ENCODE measurements at regions not wholly inside any gene's neighbourhood (a gene's known extent, or its start where the extent isn't known, plus 50 kb on each side); places are given as distances from the start of the nearest gene placed in this dataset.

DNA sequence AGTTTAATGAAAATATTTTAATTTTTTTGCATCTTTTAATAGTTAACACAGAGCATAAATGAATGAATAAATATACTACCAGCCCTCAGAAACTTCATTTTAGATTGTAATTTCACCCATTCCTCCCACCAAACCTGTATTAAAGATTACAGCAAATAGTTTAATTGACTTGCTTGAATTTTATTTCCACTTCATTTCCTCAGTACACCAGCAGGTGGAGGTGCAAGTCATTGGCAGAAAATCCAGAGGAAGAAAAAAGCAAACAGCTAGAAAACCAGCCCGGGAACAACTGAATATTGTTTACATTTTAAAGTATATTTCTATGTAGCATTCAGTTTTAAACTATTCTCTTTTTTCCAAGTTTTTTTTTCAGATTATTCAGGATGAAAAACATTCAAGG is 177.8 kb downstream of the OLFM4 start:
- no peak for FAIRE-seq

GRCh38 chr13:53207556-53207955 is 178.9 kb downstream of the OLFM4 start:
- FAIRE-seq = no peak

GRCh38 chr13:53214433-53214832 is 185.8 kb downstream of the OLFM4 start:
- FAIRE-seq = no peak

DNA sequence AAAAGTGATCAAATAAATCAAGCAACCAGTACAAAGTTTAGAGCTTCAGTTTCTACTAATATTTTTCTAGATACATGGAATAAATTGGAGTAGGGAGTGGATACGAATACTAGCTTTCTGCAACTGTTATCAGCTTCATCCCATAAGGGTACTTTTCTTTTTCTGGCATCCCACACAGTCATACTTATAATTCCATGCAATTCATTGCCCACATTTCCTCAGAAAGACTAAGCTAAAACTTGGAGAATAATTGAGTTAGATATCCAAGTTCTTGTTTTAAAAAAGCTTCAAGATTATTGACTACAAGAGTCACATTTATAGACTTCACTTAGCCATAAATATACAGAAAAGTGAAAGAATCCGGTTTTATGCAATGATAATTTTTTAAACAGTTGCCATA is 186.9 kb downstream of the OLFM4 start:
- FAIRE-seq = no peak

DNA sequence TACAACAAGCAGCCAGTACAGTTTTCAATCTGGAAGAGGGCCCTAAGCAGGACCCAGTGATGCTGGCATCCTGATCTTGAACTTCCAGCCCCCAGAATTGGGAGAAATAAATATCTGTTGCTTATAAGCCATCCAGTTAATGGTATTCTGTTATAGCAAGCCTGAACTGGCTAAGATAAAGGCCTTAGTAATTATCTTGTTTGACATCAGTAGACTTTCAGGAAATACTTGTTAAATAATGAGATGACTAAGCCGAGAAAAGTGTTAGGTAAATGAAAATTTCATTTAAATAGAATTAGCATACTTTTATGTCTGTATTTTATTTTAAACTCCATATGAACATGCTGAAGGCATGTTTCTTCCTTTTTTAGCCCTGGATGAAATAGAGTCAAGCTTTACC is 188.2 kb downstream of the OLFM4 start:
- FAIRE-seq = no peak

DNA sequence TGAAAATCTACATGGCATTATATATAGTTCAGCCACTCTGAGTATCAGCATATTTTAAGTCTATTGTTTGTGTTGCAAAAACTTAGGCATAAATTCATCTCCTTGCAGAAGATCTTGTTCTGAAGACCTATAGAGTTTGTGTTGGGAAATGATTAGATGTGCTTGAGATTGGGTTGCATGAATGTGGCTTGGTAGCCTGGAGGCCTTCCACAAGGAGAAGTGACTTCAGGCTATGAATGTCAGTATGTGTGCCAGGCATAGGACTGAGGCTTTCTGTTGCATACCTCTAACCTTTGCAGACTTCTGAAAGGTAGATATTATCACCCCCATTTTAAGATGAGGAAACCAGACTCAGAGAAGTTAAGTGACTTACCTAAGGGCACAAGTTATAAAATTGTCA is 188.6 kb downstream of the OLFM4 start:
- FAIRE-seq = no peak

- FAIRE-seq = no peak
Measured at GRCh38 chr13:53220038-53220437, 191.4 kb downstream of the OLFM4 start.

GRCh38 chr13:53237696-53238095 is 209.1 kb downstream of the OLFM4 start:
- FAIRE-seq = no peak

DNA sequence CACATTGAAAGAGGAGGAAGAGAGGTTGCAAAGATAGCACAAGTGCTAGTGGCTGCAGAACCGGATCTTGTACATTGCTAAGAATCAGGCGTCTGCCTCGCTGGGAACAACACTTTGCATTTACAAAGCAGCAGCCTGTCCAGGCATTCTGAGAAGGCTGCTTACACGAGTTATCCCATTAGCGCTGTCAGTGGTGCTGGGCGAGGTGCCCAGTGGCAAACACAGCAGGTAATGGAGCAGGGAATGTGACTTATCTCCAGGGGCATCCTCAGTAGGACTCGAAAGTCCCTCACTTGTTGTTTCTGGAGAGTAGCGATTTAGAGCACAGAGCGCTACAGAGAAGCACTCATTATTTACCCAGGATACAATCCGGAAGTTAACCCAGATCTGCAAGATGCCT is 209.6 kb downstream of the OLFM4 start:
- FAIRE-seq = no peak

- no peak for FAIRE-seq
Measured at GRCh38 chr13:53240401-53241025, 211.9 kb downstream of the OLFM4 start.

DNA sequence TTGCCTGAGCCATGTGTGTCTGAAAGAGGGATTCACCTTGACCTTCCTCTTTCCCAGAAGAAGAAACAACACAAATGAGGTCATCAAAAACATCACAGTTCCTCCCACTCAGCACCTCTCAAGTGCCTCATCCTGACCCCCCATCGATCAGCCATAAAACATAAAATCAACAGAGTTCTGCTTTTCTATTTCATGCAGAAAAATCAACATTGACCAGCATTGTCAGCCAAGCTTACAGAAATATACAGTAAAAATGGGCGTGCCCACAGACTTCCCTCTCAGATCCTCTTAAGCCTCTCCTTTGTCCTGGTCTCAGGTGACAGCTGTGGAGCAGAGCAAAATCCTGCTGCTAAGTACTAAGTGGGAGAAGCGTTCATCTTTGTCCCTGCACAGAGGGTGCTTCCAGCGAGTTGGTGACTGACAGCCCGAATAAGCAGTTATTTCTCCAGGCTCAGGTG is 213.3 kb downstream of the OLFM4 start:
- no peak for FAIRE-seq

- no peak for FAIRE-seq
Measured at GRCh38 chr13:53249236-53249635, 220.6 kb downstream of the OLFM4 start.

GRCh38 chr13:53250272-53250875 is 221.8 kb downstream of the OLFM4 start:
- peak; percentile 98 for FAIRE-seq

DNA sequence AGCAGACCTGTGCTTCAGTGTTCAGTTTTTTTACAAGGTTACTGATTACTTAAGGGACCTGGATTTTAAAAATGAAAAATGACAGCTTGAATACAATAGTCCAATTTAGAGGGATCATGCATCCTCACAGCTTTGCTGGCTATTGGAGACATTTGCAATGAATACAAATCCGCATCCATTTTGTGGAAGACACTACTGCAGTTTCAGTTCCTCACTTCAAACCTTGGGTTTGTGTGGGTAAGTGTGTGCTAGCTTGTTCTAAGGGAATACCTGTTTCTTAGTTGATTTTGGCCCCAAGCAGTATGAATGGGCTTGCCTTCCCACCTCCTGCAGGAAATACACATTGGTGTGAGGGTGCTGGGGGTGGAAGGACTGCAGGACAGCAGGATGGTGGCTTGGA is 222.4 kb downstream of the OLFM4 start:
- FAIRE-seq = no peak

DNA sequence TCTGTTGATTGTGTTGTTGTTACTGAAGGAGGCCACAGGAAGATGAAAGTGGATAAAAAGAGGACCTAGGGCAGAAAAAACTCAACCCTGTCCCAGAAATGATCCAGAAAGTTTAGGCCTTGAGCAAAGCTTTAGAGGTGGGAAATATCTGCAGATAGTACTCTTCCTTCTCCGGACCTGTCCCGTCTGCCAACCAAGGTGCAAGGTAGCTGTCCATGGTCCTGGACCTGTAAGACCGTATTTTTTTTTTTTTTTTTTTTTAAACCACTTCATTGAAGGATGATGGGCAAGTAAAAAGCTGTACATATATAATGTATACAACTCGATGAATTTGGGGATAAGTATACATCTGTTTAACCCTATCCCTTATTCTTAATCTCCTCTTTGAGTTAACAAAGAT is 225.9 kb downstream of the OLFM4 start:
- no peak for FAIRE-seq

DNA sequence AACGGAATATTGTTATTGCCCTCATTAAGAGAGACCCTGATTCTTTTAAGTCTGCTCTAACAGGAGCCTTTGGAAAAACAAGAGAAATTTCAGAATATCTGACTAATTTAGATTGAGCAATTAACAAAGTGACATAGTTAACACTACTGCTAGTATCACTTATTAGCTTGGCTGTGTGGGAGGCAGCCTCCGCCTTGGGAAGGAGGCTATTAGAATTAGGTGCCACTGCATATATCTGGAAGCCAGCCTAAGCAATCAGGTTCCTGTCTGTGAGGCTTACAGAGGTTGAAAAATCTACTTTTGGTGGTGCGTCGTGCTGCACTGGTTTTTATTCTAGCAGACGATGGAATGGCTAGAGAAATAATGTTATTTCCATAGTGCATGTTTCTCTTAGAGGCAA is 227.2 kb downstream of the OLFM4 start:
- no peak for FAIRE-seq

DNA sequence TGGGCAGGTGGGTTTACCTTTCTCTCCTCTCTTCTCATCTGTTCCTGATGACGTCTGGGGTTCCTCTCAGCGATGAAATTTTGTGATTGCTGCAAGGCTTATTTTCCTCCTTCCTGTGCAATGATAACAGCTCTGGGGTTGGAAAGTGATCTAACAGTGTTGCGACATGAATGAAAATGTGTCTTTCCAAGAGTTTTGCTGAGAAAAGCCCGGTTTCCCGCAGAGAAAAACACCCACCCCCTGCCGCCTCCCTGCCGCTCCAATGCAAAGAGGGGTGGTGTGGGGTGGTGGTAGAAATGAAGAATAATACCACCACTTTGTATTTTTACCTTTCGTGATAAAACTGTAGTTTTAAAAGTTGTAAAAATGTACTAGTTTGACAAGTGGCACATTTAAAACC is 232.0 kb downstream of the OLFM4 start:
- FAIRE-seq = no peak

- FAIRE-seq = no peak
Measured at GRCh38 chr13:53264751-53265385, 236.3 kb downstream of the OLFM4 start.

DNA sequence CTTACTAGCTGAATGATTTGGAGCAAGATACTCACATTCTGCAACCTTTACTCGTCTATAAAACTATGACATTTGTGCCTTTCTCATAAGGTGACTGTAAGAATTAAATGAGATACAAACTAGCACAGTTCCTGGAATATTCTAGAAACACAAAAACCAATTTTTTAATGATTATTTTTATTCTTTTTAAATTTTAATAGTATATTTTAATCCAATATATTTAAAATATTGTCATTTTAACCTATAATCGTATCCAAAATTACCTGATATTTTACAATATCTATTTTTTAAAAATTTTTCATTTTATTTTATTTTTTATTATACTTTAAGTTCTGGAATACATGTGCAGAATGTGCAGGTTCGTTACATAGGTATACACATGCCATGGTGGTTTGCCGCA is 238.1 kb downstream of the OLFM4 start:
- FAIRE-seq = peak; percentile 36

DNA sequence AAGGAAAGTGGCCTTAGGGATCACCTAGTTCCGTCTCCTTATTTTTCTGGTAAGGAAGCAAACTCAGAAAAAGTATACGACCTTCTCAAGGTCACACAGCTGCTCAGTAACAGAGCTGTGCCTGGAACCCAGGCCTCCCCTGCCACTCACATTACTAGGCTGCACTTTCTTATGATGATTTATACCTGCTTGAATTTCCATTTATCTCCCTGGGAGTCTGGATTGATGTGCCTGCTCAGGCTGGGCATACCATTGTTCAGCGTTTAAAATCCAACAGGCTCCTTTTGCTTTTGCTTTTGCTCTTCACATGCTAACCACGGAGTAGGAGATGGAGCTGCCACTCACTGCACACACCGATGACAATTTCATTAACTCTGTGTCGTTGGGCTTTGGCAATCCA is 241.0 kb downstream of the OLFM4 start:
- FAIRE-seq = no peak

- FAIRE-seq = no peak
Measured at GRCh38 chr13:53272873-53273272, 244.3 kb downstream of the OLFM4 start.

DNA sequence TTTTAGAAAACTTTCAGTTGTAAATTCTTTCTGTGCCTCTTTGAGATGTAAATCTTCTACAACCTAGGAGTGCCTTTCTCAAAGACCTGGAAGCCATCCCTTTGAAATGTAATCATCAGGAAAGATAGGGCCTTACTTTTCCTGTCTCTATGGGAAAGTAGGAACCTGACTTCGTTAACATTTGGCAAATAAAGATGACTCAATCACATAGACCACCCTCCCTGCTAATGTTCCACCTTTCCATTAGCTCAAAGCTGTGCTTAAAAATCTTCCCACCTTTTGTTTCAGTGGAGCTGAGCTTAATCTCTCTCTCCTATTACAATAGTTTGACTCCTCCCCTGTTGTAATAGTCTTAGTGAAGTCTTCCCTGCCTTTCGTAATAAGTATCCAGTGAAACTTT is 247.7 kb downstream of the OLFM4 start:
- FAIRE-seq = no peak

GRCh38 chr13:53281677-53282076 is 253.1 kb downstream of the OLFM4 start:
- FAIRE-seq = no peak

DNA sequence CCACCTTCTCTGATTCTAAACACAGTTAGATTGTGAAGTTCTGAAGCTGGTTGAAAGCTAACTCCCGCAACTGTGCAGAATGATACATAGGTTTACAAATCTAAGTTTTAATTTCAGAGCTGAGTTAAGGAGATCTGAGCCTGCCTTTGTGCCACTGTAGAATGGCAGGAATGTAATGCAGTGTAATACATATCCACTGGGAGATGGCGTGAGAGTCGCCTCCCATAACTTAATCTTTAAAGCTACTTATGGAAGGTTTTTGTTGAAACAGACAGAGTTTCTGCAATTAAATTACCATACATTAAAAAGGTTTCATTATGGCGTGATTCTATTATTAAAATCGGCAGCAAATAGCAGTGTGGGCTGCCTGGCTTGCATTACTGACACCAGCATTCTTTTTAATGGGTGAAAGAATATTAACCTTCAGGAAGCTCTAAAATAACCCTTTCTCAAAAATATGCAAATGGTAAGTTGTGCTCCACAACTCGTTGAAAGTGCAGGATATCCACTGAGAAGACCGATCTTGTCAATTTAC is 257.4 kb downstream of the OLFM4 start:
- FAIRE-seq = no peak
